Kidney tubule cell (primary cell): ENCODE measurements at regions not wholly inside any gene's neighbourhood (a gene's known extent, or its start where the extent isn't known, plus 50 kb on each side); places are given as distances from the start of the nearest gene placed in this dataset.

Experiments used
- DNase-seq: peaks from one replicate; pipeline ENCODE4 v3.0.0-alpha.2; 2018; ENCODE audit warnings: low spot score

- DNase-seq = no peak
Measured at GRCh38 chr18:43714343-43715010, 437.2 kb upstream of the SYT4 start.

- DNase-seq = peak; percentile 20
Measured at GRCh38 chr18:43719267-43719795, 442.0 kb upstream of the SYT4 start.

- DNase-seq = no peak
Measured at GRCh38 chr18:43720041-43720440, 442.8 kb upstream of the SYT4 start.

- no peak for DNase-seq
Measured at GRCh38 chr18:43735570-43735969, 458.3 kb upstream of the SYT4 start.

- DNase-seq = peak; percentile 65
Measured at GRCh38 chr18:43744960-43745745, 467.9 kb upstream of the SYT4 start.

- DNase-seq = peak; percentile 37
Measured at GRCh38 chr18:43751203-43751602, 473.9 kb upstream of the SYT4 start.

GRCh38 chr18:43751835-43752234 lies 474.5 kb upstream of the SYT4 start:
- DNase-seq = no peak

- no peak for DNase-seq
Measured at GRCh38 chr18:43757273-43757672, 480.0 kb upstream of the SYT4 start.

- DNase-seq = peak; percentile 21
Measured at GRCh38 chr18:43758734-43759133, 481.4 kb upstream of the SYT4 start.

GRCh38 chr18:43760010-43760409 lies 482.7 kb upstream of the SYT4 start:
- no peak for DNase-seq

- DNase-seq = no peak
Measured at GRCh38 chr18:43772907-43773306, 495.6 kb upstream of the SYT4 start.

GRCh38 chr18:43774497-43774896 lies 497.2 kb upstream of the SYT4 start:
- no peak for DNase-seq

- no peak for DNase-seq
Measured at GRCh38 chr18:43775591-43775990, 498.3 kb upstream of the SYT4 start.

- DNase-seq = no peak
Measured at GRCh38 chr18:43776997-43777396, 499.7 kb upstream of the SYT4 start.

GRCh38 chr18:43777636-43778304 lies 500.5 kb upstream of the SYT4 start:
- DNase-seq = no peak

- peak; percentile 50 for DNase-seq
Measured at GRCh38 chr18:43780782-43781340, 503.6 kb upstream of the SYT4 start.

- no peak for DNase-seq
Measured at GRCh38 chr18:43785158-43785557, 507.9 kb upstream of the SYT4 start.

- no peak for DNase-seq
Measured at GRCh38 chr18:43786893-43787292, 509.6 kb upstream of the SYT4 start.

- peak; percentile 5 for DNase-seq
Measured at GRCh38 chr18:43787721-43788120, 510.4 kb upstream of the SYT4 start.

GRCh38 chr18:43789234-43790000 lies 512.1 kb upstream of the SYT4 start:
- peak; percentile 17 for DNase-seq

GRCh38 chr18:43793910-43794309 lies 516.6 kb upstream of the SYT4 start:
- DNase-seq = no peak

GRCh38 chr18:43794363-43794762 lies 517.1 kb upstream of the SYT4 start:
- DNase-seq = no peak
